NCI-H1436 treated with DMSO at 0.1 percent for 48 hours (cell line): ENCODE measurements at regions not wholly inside any gene's neighbourhood (a gene's known extent, or its start where the extent isn't known, plus 50 kb on each side); places are given as distances from the start of the nearest gene placed in this dataset.

ENCODE experiments used
- DNase-seq: peaks from one replicate; lab custom pipeline; 2025; lab: John Stamatoyannopoulos, UW

DNA sequence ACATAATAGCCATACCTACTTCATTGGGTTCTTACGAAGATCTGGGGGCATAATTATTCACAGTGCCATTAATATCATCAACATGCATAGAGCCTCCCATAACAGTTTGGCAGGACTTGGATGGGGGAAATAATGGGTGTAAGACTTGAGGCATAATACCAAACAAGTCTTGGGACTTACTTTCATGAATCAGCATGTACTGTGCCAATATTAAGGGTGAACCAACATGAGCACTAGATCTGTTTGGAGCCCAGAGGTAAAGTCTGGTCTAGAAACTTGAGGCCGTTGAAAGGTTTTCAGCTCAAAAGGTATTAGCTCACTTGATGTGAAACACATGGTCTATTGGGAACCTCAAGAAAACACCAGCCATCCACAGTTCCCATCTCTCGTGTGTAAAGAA is 56.7 kb upstream of the ZC3H11B start:
- no peak for DNase-seq

- no peak for DNase-seq
These were observed 56.1 kb upstream of the ZC3H11B start for GRCh38 chr1:219669042-219669441.

DNA sequence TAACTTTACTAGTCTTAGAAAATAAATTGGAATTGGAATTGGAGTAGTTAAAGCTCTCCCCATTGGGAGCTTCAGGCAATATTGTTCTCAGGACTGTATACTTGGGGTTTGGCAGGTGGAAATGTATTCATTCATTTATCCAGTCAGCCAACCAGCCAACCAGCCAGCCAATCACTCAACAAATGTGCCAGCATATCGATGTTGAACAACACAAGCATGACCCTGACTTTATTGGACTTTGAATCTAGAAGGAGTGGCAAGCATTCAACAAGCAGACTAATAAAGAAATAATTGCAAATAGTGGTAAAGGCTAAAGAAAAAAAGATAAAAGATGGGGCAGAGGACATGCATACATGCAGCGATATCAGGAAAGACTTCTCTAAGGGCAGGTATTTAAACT is 55.5 kb upstream of the ZC3H11B start:
- DNase-seq, result no peak

DNA sequence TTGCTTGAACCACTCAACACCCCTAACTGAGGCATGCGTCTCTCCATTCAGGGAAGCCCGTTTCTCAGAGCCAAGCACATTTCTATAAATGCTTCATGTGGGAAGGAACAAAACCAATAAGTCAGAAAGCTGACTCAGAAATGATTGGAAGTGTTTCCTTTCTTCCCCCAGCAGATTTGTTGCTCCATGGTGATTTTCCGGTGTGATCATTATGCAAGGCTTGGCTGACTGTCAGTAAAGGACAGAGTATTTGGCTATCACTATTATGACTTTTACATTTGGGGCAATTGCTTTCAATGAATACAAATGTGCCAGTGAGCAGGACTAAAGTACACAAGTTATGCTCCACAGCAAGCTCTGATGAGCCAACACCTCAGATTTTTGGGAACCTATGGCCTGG is 53.3 kb upstream of the ZC3H11B start:
- DNase-seq, result no peak

DNA sequence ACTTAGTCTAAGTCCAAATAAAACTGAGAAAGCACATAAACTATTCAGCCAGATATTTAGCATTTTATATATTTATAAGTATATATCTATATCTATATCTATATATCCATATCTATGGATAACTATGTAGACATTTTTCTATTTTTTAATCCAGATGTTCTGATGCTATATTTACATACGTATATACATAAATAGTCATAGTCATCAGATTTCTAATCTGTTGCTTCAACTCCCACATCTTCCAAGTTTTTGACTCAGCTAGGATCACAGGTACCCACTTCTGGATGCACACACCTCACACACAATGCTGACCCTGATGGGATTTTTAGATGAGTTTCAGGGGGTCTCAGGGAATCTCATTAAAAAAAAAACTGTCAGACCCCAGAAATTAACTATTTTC is 52.2 kb upstream of the ZC3H11B start:
- DNase-seq, result no peak

DNA sequence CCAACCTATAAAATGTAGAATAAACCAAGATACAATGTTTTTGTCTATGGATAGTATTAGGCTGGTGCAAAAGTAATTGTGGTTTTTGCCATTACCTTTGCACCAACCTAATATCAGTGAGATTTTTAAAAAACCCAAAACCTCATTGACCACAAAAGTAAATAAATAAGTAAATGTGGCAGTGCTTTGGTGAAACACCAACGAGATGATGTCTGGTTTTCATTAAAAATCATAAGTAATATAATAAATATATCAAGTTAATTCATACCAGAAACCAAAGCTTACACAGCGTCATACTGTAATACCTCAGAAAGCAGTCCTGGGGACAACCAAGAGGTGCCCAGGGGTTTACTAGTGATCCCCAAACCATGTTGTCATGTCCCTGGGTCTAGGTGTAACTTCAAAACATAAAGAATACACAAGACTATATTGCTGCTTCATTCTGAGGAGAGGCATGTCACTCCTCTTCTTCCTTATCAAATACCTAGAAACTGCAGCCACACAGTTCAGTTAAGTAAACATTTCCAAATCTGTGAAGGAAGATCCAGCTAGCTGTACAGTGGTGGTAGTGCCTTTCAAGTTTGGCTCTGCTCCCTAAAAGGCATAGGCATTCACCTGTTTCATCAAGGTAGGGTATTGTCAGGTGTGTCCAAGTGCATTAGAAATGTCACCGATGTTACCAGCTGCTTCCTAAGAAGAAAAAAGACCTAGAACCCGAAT is 51.6 kb upstream of the ZC3H11B start:
- no peak for DNase-seq
